HG02870 (cell line): ENCODE measurements at regions not wholly inside any gene's neighbourhood (a gene's known extent, or its start where the extent isn't known, plus 50 kb on each side); places are given as distances from the start of the nearest gene placed in this dataset.

Experiments
- ATAC-seq: cut with Tn5 transposase; IDR thresholded peaks from one replicate; pipeline ENCODE4 v1.9.1; 2021; ENCODE audit warnings: mild to moderate bottlenecking, moderate library complexity; ENCODE audit not compliant: unreplicated experiment

GRCh38 chr17:71959154-71959553, 161.7 kb upstream of the SOX9 start:
- no peak for ATAC-seq

- ATAC-seq: no peak
Measured at GRCh38 chr17:71963351-71963750, 157.5 kb upstream of the SOX9 start.

GRCh38 chr17:71963791-71964190, 157.0 kb upstream of the SOX9 start:
- ATAC-seq: no peak

- no peak for ATAC-seq
Measured at GRCh38 chr17:71964559-71964958, 156.3 kb upstream of the SOX9 start.

- no peak for ATAC-seq
Measured at GRCh38 chr17:71966055-71966454, 154.8 kb upstream of the SOX9 start.

- ATAC-seq: no peak
Measured at GRCh38 chr17:71966459-71967313, 154.1 kb upstream of the SOX9 start.

GRCh38 chr17:71969500-71969899, 151.3 kb upstream of the SOX9 start:
- ATAC-seq: no peak

GRCh38 chr17:71970312-71970711, 150.5 kb upstream of the SOX9 start:
- ATAC-seq: peak; percentile 74

GRCh38 chr17:71974051-71974450, 146.8 kb upstream of the SOX9 start:
- ATAC-seq: no peak

GRCh38 chr17:71975331-71975801, 145.5 kb upstream of the SOX9 start:
- no peak for ATAC-seq

GRCh38 chr17:71976011-71976649, 144.7 kb upstream of the SOX9 start:
- no peak for ATAC-seq

- no peak for ATAC-seq
Measured at GRCh38 chr17:71978435-71978834, 142.4 kb upstream of the SOX9 start.

- ATAC-seq: no peak
Measured at GRCh38 chr17:71980171-71980570, 140.6 kb upstream of the SOX9 start.

- no peak for ATAC-seq
Measured at GRCh38 chr17:71983828-71984227, 137.0 kb upstream of the SOX9 start.

GRCh38 chr17:71985111-71986039, 135.4 kb upstream of the SOX9 start:
- no peak for ATAC-seq

- ATAC-seq: no peak
Measured at GRCh38 chr17:71986886-71987285, 133.9 kb upstream of the SOX9 start.

- no peak for ATAC-seq
Measured at GRCh38 chr17:71987634-71988033, 133.2 kb upstream of the SOX9 start.

GRCh38 chr17:71989117-71989516, 131.7 kb upstream of the SOX9 start:
- no peak for ATAC-seq

GRCh38 chr17:71993363-71993762, 127.5 kb upstream of the SOX9 start:
- ATAC-seq: no peak

GRCh38 chr17:71995590-71995989, 125.2 kb upstream of the SOX9 start:
- no peak for ATAC-seq

- ATAC-seq: no peak
Measured at GRCh38 chr17:72004011-72004427, 116.8 kb upstream of the SOX9 start.
